ENCODE measurements at regions not wholly inside any gene's neighbourhood (a gene's known extent, or its start where the extent isn't known, plus 50 kb on each side); places are given as distances from the start of the nearest gene placed in this dataset.
"Not testable (repeated sequence)": the region's sequence is repeated elsewhere in the genome, so short reads cannot be mapped to it uniquely, and the experiment has no call there.

GRCh38 chr10:28481346-28481745, 51.6 kb upstream of the WAC start:
- TF ChIP-seq CTCF (IDR thresholded peaks at IDR 0.05); POLR2A (IDR thresholded peaks at IDR 0.05; ENCODE audit: low read depth): not testable (repeated sequence)
